Ureter (tissue), 1 donor: ENCODE measurements at regions not wholly inside any gene's neighbourhood (a gene's known extent, or its start where the extent isn't known, plus 50 kb on each side); places are given as distances from the start of the nearest gene placed in this dataset.

ENCODE experiments used
- DNase-seq: peaks from one replicate; pipeline ENCODE4 v3.0.0-alpha.2; 2020; ENCODE audit warnings: low spot score
- donor health status: DM: yes; HTN: yes; CAD: no.

GRCh38 chr9:88923653-88924288 lies 67.5 kb upstream of the S1PR3 start:
- DNase-seq, result no peak

- no peak for DNase-seq
Measured at GRCh38 chr9:88925481-88925880, 65.8 kb upstream of the S1PR3 start.

- DNase-seq, result no peak
Measured at GRCh38 chr9:88926781-88927505, 64.3 kb upstream of the S1PR3 start.

GRCh38 chr9:88927510-88927909 lies 63.8 kb upstream of the S1PR3 start:
- DNase-seq, result no peak

- DNase-seq, result no peak
Measured at GRCh38 chr9:88930716-88931115, 60.6 kb upstream of the S1PR3 start.

GRCh38 chr9:88932766-88933165 lies 58.5 kb upstream of the S1PR3 start:
- DNase-seq, result no peak

GRCh38 chr9:88933607-88934379 lies 57.5 kb upstream of the S1PR3 start:
- no peak for DNase-seq

- DNase-seq, result no peak
Measured at GRCh38 chr9:88934876-88935535, 56.3 kb upstream of the S1PR3 start.

GRCh38 chr9:88936132-88936531 lies 55.1 kb upstream of the S1PR3 start:
- DNase-seq, result no peak

- no peak for DNase-seq
Measured at GRCh38 chr9:88936668-88937067, 54.6 kb upstream of the S1PR3 start.

GRCh38 chr9:88937248-88937647 lies 54.0 kb upstream of the S1PR3 start:
- no peak for DNase-seq

GRCh38 chr9:88938189-88938588 lies 53.1 kb upstream of the S1PR3 start:
- no peak for DNase-seq
